Bone marrow (tissue), 2 donors: ENCODE measurements at regions not wholly inside any gene's neighbourhood (a gene's known extent, or its start where the extent isn't known, plus 50 kb on each side); places are given as distances from the start of the nearest gene placed in this dataset.

Experiments
- DNase-seq, 2 donors: peaks; one replicate each; lab custom pipeline; 2025; lab: John Stamatoyannopoulos, UW

- DNase-seq: no peak
Observed at GRCh38 chr15:94535298-94536048, 304.1 kb downstream of the MCTP2 start.

- no peak for DNase-seq
Observed at GRCh38 chr15:94536549-94536948, 305.2 kb downstream of the MCTP2 start.

- DNase-seq: no peak
Observed at GRCh38 chr15:94538280-94538679, 306.9 kb downstream of the MCTP2 start.

GRCh38 chr15:94542391-94542790 is 311.0 kb downstream of the MCTP2 start:
- DNase-seq: no peak

GRCh38 chr15:94546808-94547207 is 315.4 kb downstream of the MCTP2 start:
- no peak for DNase-seq

GRCh38 chr15:94547711-94548110 is 316.4 kb downstream of the MCTP2 start:
- DNase-seq: no peak

GRCh38 chr15:94555841-94556519 is 324.6 kb downstream of the MCTP2 start:
- DNase-seq: no peak

- DNase-seq: no peak
Observed at GRCh38 chr15:94561036-94561689, 329.8 kb downstream of the MCTP2 start.

GRCh38 chr15:94563456-94563855 is 332.1 kb downstream of the MCTP2 start:
- DNase-seq: no peak

- peak in 1 of 2 donors; percentile 20 for DNase-seq
Observed at GRCh38 chr15:94576889-94577533, 345.6 kb downstream of the MCTP2 start.

GRCh38 chr15:94579286-94579685 is 347.9 kb downstream of the MCTP2 start:
- no peak for DNase-seq

- no peak for DNase-seq
Observed at GRCh38 chr15:94580211-94580885, 349.0 kb downstream of the MCTP2 start.

GRCh38 chr15:94582368-94582767 is 351.0 kb downstream of the MCTP2 start:
- DNase-seq: peak in 1 of 2 donors; percentile 57

- DNase-seq: peak in 1 of 2 donors; percentile 67
Observed at GRCh38 chr15:94584833-94585244, 353.5 kb downstream of the MCTP2 start.

GRCh38 chr15:94586099-94586498 is 354.7 kb downstream of the MCTP2 start:
- no peak for DNase-seq

GRCh38 chr15:94587113-94587512 is 355.8 kb downstream of the MCTP2 start:
- DNase-seq: no peak

GRCh38 chr15:94588993-94589392 is 357.6 kb downstream of the MCTP2 start:
- no peak for DNase-seq

- no peak for DNase-seq
Observed at GRCh38 chr15:94592495-94592894, 361.1 kb downstream of the MCTP2 start.

- no peak for DNase-seq
Observed at GRCh38 chr15:94596707-94597106, 365.3 kb downstream of the MCTP2 start.

GRCh38 chr15:94600505-94600904 is 369.1 kb downstream of the MCTP2 start:
- no peak for DNase-seq

- DNase-seq: no peak
Observed at GRCh38 chr15:94602754-94603470, 371.6 kb downstream of the MCTP2 start.
